DND-41 (cell line): ENCODE measurements at regions not wholly inside any gene's neighbourhood (a gene's known extent, or its start where the extent isn't known, plus 50 kb on each side); places are given as distances from the start of the nearest gene placed in this dataset.

Source experiments
- ATAC-seq: fragments of 200-7000 bp; cut with Tn5 transposase; 3 replicates; pipeline ENCODE4 v1.9.1; 2021; ENCODE audit warnings: low read depth; ENCODE audit not compliant: insufficient read depth
- DNase-seq: peaks from one replicate; pipeline ENCODE4 v3.0.0-alpha.2; 2020
- H2AFZ ChIP-seq: 2 replicates; pipeline ENCODE4 v1.6.0; 2012; ENCODE audit warnings: low read depth, low read length
- H3K27ac ChIP-seq: 2 replicates; pipeline ENCODE4 v1.5.1; 2012; ENCODE audit warnings: low read length, inconsistent platforms
- H3K27me3 ChIP-seq: fragments of 200-600 bp; sonication (generic); 2 replicates; pipeline ENCODE4 v1.6.0; 2012; ENCODE audit warnings: low read length, mild to moderate bottlenecking, inconsistent platforms; ENCODE audit not compliant: insufficient read depth, poor library complexity
- H3K36me3 ChIP-seq: 2 replicates; pipeline ENCODE4 v1.5.1; 2012; ENCODE audit warnings: low read length, inconsistent platforms; ENCODE audit not compliant: insufficient read depth
- H3K4me1 ChIP-seq: 2 replicates; pipeline ENCODE4 v1.5.1; 2012; ENCODE audit warnings: mild to moderate bottlenecking, low read length; ENCODE audit not compliant: insufficient read depth
- H3K4me2 ChIP-seq: 2 replicates; pipeline ENCODE4 v1.6.0; 2012; ENCODE audit warnings: mild to moderate bottlenecking, moderate library complexity, low read length, inconsistent platforms; ENCODE audit not compliant: insufficient read depth
- H3K4me3 ChIP-seq, 2 experiments: fragments of 200-600 bp in 1 of 2; shearing (Covaris generic) in 1 of 2; 2 replicates each; pipeline ENCODE4 v1.5.1; 2012 to 2016; ENCODE audit warnings: inconsistent platforms in 2 of 2, low read length in 2 of 2, mild to moderate bottlenecking in 2 of 2, low read depth in 1 of 2, moderate library complexity in 1 of 2
- H3K79me2 ChIP-seq: 2 replicates; pipeline ENCODE4 v1.6.0; 2012; ENCODE audit warnings: low read length, inconsistent platforms; ENCODE audit not compliant: insufficient read depth
- H3K9ac ChIP-seq: 2 replicates; pipeline ENCODE4 v1.6.0; 2012; ENCODE audit warnings: low read depth, mild to moderate bottlenecking, inconsistent platforms, low read length, moderate library complexity
- H3K9me3 ChIP-seq: 2 replicates; pipeline ENCODE4 v1.5.1; 2012; ENCODE audit warnings: low read length, moderate library complexity, mild to moderate bottlenecking, inconsistent platforms; ENCODE audit not compliant: insufficient read depth, severe bottlenecking
- H4K20me1 ChIP-seq: 2 replicates; pipeline ENCODE4 v1.6.0; 2012; ENCODE audit warnings: low read length; ENCODE audit not compliant: insufficient read depth
- EZH2 ChIP-seq: IDR thresholded peaks from 3 replicates; pipeline ENCODE4 v1.6.1; 2012; ENCODE audit warnings: borderline replicate concordance, low read depth, mild to moderate bottlenecking, moderate library complexity, low read length, inconsistent platforms; ENCODE audit not compliant: severe bottlenecking
- TF ChIP-seq, protein P1 (sequence below): IDR thresholded peaks from 2 replicates; pipeline ENCODE4 v1.5.1; 2012; ENCODE audit warnings: borderline replicate concordance, low read length, moderate library complexity, mild to moderate bottlenecking; ENCODE audit not compliant: poor library complexity, severe bottlenecking; ENCODE audit errors: extremely low read depth

GRCh38 chr3:59304296-59304695 lies 254.5 kb upstream of the CFAP20DC start:
- Histone ChIP-seq H3K27ac (no peak overlapping the region), H3K4me1 (no peaks in the 10 kb centered on the region), H3K9ac (no peak overlapping the region), H3K9me3 (no peaks in the 10 kb centered on the region), H3K27me3 (no peaks in the 10 kb centered on the region), H4K20me1 (no peaks in the 10 kb centered on the region), H3K4me3 (no peak overlapping the region), H2AFZ (no peak overlapping the region), H3K79me2 (no peaks in the 10 kb centered on the region), H3K4me2 (no peak overlapping the region), H3K36me3 (no peaks in the 10 kb centered on the region)
- no peak for TF ChIP-seq EZH2
- TF ChIP-seq, protein P1, sequence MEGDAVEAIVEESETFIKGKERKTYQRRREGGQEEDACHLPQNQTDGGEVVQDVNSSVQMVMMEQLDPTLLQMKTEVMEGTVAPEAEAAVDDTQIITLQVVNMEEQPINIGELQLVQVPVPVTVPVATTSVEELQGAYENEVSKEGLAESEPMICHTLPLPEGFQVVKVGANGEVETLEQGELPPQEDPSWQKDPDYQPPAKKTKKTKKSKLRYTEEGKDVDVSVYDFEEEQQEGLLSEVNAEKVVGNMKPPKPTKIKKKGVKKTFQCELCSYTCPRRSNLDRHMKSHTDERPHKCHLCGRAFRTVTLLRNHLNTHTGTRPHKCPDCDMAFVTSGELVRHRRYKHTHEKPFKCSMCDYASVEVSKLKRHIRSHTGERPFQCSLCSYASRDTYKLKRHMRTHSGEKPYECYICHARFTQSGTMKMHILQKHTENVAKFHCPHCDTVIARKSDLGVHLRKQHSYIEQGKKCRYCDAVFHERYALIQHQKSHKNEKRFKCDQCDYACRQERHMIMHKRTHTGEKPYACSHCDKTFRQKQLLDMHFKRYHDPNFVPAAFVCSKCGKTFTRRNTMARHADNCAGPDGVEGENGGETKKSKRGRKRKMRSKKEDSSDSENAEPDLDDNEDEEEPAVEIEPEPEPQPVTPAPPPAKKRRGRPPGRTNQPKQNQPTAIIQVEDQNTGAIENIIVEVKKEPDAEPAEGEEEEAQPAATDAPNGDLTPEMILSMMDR = no peak
- no peak for DNase-seq
- no peak for ATAC-seq

DNA sequence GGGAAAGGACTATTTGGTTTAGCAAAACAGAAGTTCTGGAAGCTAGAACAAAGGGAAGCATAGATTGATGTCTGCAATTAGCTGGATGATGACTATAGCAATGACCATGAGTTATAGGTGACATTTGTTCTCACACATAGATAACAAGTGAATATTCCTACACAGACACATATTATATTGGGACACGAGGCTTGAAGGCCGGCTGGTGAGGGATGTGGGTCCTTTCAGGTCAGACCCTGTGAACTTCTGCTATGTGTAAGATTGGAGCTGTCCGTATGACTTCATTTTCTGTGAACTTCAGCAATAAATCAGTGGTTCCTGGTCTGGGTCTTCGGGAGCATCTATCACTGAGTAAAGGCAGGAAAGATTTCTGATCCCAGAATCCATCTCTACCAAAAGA lies 253.6 kb upstream of the CFAP20DC start:
- H2AFZ ChIP-seq = no peak overlapping the region
- no peak for DNase-seq
- no peaks in the 10 kb centered on the region for H3K79me2 ChIP-seq
- no peaks in the 10 kb centered on the region for H4K20me1 ChIP-seq
- H3K4me2 ChIP-seq = no peak overlapping the region
- no peak overlapping the region for H3K4me3 ChIP-seq
- no peaks in the 10 kb centered on the region for H3K9me3 ChIP-seq
- ATAC-seq = no peak
- H3K27me3 ChIP-seq = no peaks in the 10 kb centered on the region
- no peak for TF ChIP-seq EZH2
- TF ChIP-seq, protein P1 = no peak
- no peaks in the 10 kb centered on the region for H3K36me3 ChIP-seq
- no peaks in the 10 kb centered on the region for H3K4me1 ChIP-seq
- no peak overlapping the region for H3K9ac ChIP-seq
- no peak overlapping the region for H3K27ac ChIP-seq

GRCh38 chr3:59302442-59302841 lies 252.6 kb upstream of the CFAP20DC start:
- no peaks in the 10 kb centered on the region for H4K20me1 ChIP-seq
- TF ChIP-seq EZH2 = no peak
- TF ChIP-seq, protein P1 = no peak

GRCh38 chr3:59300733-59301132 lies 250.9 kb upstream of the CFAP20DC start:
- no peaks in the 10 kb centered on the region for H4K20me1 ChIP-seq
- ATAC-seq (no peak), DNase-seq (no peak)
- H3K79me2 ChIP-seq = no peaks in the 10 kb centered on the region
- no peaks in the 10 kb centered on the region for H3K27me3 ChIP-seq
- H3K4me2 ChIP-seq = no peak overlapping the region
- TF ChIP-seq, protein P1 = no peak
- TF ChIP-seq EZH2 = no peak
- no peak overlapping the region for H2AFZ ChIP-seq
- no peak overlapping the region for H3K4me3 ChIP-seq
- no peaks in the 10 kb centered on the region for H3K36me3 ChIP-seq
- no peaks in the 10 kb centered on the region for H3K4me1 ChIP-seq
- H3K27ac ChIP-seq = no peak overlapping the region
- no peak overlapping the region for H3K9ac ChIP-seq
- H3K9me3 ChIP-seq = peaks cover under 1% of the 10 kb centered on the region

More at GRCh38 chr3:59302442-59302841, 252.6 kb upstream of the CFAP20DC start:
- Histone ChIP-seq H3K9me3 (no peaks in the 10 kb centered on the region), H3K79me2 (no peaks in the 10 kb centered on the region), H3K9ac (no peak overlapping the region), H3K27ac (no peak overlapping the region), H2AFZ (no peak overlapping the region), H3K27me3 (no peaks in the 10 kb centered on the region), H3K4me2 (no peak overlapping the region), H3K4me3 (no peak overlapping the region), H3K4me1 (no peaks in the 10 kb centered on the region), H3K36me3 (no peaks in the 10 kb centered on the region)
- no peak for ATAC-seq
- no peak for DNase-seq
